Uterus (tissue), 3 donors: ENCODE measurements at regions not wholly inside any gene's neighbourhood (a gene's known extent, or its start where the extent isn't known, plus 50 kb on each side); places are given as distances from the start of the nearest gene placed in this dataset.

Experiments used
- DNase-seq, 2 donors: peaks; one replicate each; pipeline ENCODE4 v3.0.0-alpha.2; 2019 to 2020
- H3K27ac ChIP-seq, 2 donors: fragments of 200-600 bp; sonication (generic); 1 replicate in 1 of 2; 2 replicates in 1 of 2; pipeline ENCODE4 v1.5.1; 2016 to 2018
- H3K27me3 ChIP-seq, 2 donors: fragments of 200-600 bp; sonication (generic); one replicate each; pipeline ENCODE4 v1.5.1; 2018 to 2019; ENCODE audit warnings: control low read depth in 1 of 2
- H3K36me3 ChIP-seq, 2 donors: fragments of 200-600 bp; sonication (generic); one replicate each; pipeline ENCODE4 v1.5.1; 2019; ENCODE audit warnings: control low read depth in 1 of 2
- H3K4me1 ChIP-seq, 2 donors: fragments of 200-600 bp; sonication (generic); one replicate each; pipeline ENCODE4 v1.5.1; 2018 to 2019; ENCODE audit warnings: control low read depth in 1 of 2
- H3K4me3 ChIP-seq, 2 donors: fragments of 200-600 bp; sonication (generic); 1 replicate in 1 of 2; 2 replicates in 1 of 2; pipeline ENCODE4 v1.5.1; 2018 to 2019; ENCODE audit warnings: mild to moderate bottlenecking in 1 of 2
- H3K9me3 ChIP-seq, 2 donors: fragments of 200-600 bp; sonication (generic); one replicate each; pipeline ENCODE4 v1.5.1; 2019; ENCODE audit warnings: control low read depth in 1 of 2
- POLR2A ChIP-seq, 2 donors: fragments of 450-650 bp; IDR thresholded peaks; one replicate each; pipeline ENCODE4 v1.6.1; 2016; ENCODE audit warnings: antibody characterized with exemption in 2 of 2, mild to moderate bottlenecking in 1 of 2, moderate library complexity in 1 of 2
- intact Hi-C: fragments of 100-400 bp; cut with DNase I; formaldehyde crosslinking; loops from one replicate; pipeline ENCODE4 v1.15.1; 2023; ENCODE audit warnings: low total_unique reads
- TF ChIP-seq, protein P1 (sequence below), 4 experiments: fragments of 200-600 bp in 2 of 4; fragments of 450-650 bp in 2 of 4; sonication (generic) in 2 of 4; IDR thresholded peaks; one replicate each; pipeline ENCODE4 v1.5.1; 2016 to 2019; ENCODE audit warnings: antibody characterized with exemption in 4 of 4, mild to moderate bottlenecking in 2 of 4, moderate library complexity in 1 of 4
- donor health status: DM: yes; HTN: yes; CAD: no.

DNA sequence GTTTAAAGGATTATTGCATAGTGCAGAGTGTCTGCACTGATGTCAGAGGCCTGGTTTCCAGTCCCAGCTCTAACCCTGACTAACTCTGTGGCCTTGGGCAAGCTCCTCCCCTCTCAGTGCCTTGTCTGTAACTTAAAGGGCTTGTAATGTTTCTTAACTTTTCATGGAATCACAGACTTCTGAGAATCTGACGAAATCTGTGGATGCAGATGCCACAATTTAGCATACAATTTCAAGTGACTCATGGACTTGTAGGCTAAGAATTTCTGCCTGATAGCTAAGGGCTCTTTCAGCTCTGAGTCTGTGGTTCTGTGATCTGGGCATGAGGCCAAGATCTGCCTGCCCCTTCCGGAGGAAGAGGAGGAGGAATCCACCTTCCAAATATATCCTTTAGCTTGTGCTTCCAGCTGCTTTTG, 236.9 kb downstream of the AR start:
- Histone ChIP-seq H3K4me3 (no peak overlapping the region), H3K9me3 (no peaks in the 10 kb centered on the region), H3K27ac (peak overlapping the region; percentile 65 to 68), H3K27me3 (no peaks in the 10 kb centered on the region), H3K4me1 (peaks cover 0 to 3% of the 10 kb centered on the region in 2 donors), H3K36me3 (no peaks in the 10 kb centered on the region)
- intact Hi-C loops, result no loop called here
- peak; percentile 75 to 84 for DNase-seq
- no peak for TF ChIP-seq POLR2A (IDR thresholded peaks at IDR 0.05)
- TF ChIP-seq, protein P1, sequence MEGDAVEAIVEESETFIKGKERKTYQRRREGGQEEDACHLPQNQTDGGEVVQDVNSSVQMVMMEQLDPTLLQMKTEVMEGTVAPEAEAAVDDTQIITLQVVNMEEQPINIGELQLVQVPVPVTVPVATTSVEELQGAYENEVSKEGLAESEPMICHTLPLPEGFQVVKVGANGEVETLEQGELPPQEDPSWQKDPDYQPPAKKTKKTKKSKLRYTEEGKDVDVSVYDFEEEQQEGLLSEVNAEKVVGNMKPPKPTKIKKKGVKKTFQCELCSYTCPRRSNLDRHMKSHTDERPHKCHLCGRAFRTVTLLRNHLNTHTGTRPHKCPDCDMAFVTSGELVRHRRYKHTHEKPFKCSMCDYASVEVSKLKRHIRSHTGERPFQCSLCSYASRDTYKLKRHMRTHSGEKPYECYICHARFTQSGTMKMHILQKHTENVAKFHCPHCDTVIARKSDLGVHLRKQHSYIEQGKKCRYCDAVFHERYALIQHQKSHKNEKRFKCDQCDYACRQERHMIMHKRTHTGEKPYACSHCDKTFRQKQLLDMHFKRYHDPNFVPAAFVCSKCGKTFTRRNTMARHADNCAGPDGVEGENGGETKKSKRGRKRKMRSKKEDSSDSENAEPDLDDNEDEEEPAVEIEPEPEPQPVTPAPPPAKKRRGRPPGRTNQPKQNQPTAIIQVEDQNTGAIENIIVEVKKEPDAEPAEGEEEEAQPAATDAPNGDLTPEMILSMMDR (IDR thresholded peaks at IDR 0.05), result no peak

DNA sequence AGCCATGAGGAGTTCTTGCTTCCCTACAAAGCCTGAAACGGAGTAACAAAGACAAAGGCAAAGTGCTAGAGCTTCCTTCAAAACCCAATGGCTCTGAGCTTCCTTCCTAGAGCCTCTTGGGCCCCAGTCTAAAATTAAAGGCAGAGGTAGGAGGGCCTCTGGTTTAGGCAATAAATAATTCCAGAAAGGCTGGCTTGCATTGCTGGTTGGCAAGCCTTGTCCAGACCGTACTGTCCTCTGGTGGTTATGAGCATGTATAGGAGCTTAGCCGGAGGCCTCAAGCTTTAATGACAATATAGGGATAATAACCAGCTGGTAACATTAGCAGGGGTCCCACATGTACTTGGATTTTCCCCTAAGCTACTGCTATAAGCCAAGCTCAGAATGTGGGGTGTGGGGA, 237.3 kb downstream of the AR start:
- H3K4me1 ChIP-seq, result peaks cover 0 to 3% of the 10 kb centered on the region in 2 donors
- no peaks in the 10 kb centered on the region for H3K9me3 ChIP-seq
- peak; percentile 20 to 35 for DNase-seq
- H3K27ac ChIP-seq, result peak overlapping the region; percentile 65 to 68
- no peak for TF ChIP-seq POLR2A (IDR thresholded peaks at IDR 0.05)
- TF ChIP-seq, protein P1 (IDR thresholded peaks at IDR 0.05), result peak; percentile 20 to 40 (median 22)
- no peak overlapping the region for H3K4me3 ChIP-seq
- no peaks in the 10 kb centered on the region for H3K27me3 ChIP-seq
- intact Hi-C loops, result no loop called here
- H3K36me3 ChIP-seq, result no peaks in the 10 kb centered on the region

DNA sequence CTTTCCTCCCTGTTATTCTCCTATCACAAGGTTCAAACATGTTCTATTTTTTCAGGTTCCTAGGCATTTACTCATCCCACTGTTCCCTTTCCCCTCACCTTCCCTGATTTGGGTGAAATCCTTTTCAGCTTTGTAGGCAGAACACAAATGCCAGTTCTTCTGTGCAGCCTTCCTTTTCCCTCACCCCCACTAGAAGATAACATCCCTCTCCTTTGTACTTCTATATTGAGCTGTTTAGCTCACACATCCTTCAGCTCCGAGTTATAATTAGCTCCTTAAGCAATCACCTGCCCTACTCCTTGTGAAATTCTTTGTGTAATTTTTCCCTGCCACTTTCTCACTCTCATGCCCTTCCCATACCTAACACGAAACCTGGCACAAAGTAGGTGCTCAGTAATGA, 240.9 kb downstream of the AR start:
- no peak for TF ChIP-seq POLR2A (IDR thresholded peaks at IDR 0.05)
- TF ChIP-seq, protein P1 (IDR thresholded peaks at IDR 0.05), result no peak
- Histone ChIP-seq H3K36me3 (no peaks in the 10 kb centered on the region), H3K9me3 (no peaks in the 10 kb centered on the region), H3K4me3 (no peak overlapping the region), H3K27ac (no peak overlapping the region), H3K4me1 (peaks cover 0 to 3% of the 10 kb centered on the region in 2 donors), H3K27me3 (no peaks in the 10 kb centered on the region)
- DNase-seq, result no peak
- intact Hi-C loops, result no loop called here

DNA sequence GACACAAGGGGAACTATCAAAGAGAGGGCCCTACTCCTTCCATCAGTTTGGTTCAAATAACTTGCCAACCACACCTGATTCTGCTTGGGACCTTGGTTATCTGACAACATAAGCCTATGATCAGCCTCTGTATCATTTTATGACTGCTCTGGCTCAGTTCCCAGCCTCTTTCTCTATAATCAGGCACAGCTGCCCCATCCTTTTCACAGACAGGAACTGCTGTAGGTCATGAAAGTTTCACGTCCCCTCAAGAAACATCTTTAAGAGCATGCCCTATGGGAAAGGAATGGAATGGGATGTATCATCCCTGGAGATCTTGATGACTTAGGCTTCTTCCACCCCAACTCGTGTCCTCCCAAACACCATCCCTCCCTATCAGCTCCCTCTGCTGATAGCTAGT, 243.4 kb downstream of the AR start:
- TF ChIP-seq, protein P1 (IDR thresholded peaks at IDR 0.05), result no peak
- no peak for TF ChIP-seq POLR2A (IDR thresholded peaks at IDR 0.05)
- Histone ChIP-seq H3K27me3 (no peaks in the 10 kb centered on the region), H3K36me3 (no peaks in the 10 kb centered on the region), H3K9me3 (no peaks in the 10 kb centered on the region), H3K27ac (no peak overlapping the region), H3K4me1 (no peaks in the 10 kb centered on the region), H3K4me3 (no peak overlapping the region)
- intact Hi-C loops, result no loop called here
- DNase-seq, result no peak

DNA sequence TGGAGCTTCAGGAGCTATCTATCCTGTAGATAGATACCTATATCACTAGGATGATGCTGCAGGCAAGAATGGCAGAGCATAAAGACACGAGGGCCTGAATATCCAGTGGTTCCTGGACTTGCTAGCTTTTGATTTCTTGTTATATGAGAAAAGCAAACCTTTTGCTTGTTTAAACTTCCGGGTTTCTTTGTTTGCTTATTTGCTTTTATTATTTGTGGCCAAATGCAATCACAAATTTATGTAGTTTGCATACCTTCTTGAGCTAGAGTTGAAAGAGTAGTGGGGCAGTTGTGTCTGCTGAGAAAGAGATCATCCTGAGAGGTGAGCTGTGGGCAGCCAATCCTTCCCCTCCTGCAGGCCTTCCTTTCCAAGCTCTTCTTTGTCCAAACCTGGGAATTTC, 245.7 kb downstream of the AR start:
- intact Hi-C loops, result no loop called here
- TF ChIP-seq POLR2A (IDR thresholded peaks at IDR 0.05), result no peak
- TF ChIP-seq, protein P1 (IDR thresholded peaks at IDR 0.05), result no peak

More for the DNA sequence above, 245.7 kb downstream of the AR start:
- H3K27me3 ChIP-seq, result no peaks in the 10 kb centered on the region
- DNase-seq, result no peak
- no peak overlapping the region for H3K27ac ChIP-seq
- H3K4me3 ChIP-seq, result no peak overlapping the region
- no peaks in the 10 kb centered on the region for H3K9me3 ChIP-seq
- H3K36me3 ChIP-seq, result no peaks in the 10 kb centered on the region
- H3K4me1 ChIP-seq, result no peaks in the 10 kb centered on the region
